ENCODE measurements at regions not wholly inside any gene's neighbourhood (a gene's known extent, or its start where the extent isn't known, plus 50 kb on each side); places are given as distances from the start of the nearest gene placed in this dataset.

DNA sequence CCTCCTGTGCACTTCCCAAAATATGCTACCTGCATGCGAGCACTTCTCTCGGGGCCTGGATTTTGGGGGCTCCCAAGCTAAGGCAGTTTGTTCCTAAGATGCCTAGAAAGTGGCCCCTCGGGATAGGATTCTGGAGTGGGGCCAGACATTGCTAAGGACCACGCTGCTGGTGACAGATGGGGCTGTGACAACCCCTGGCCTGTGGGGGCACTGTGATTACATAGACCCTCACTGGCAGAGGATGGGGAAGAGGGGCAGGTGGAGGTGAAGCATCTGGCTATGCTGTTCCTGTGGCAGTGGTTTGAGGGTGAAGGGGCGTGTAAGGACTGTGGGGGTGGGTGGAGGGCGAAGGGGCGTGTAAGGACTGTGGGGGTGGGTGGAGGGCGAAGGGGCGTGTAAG is 128.4 kb downstream of the ENGASE start:
- no peaks in the 10 kb centered on the region for H3K4me1 ChIP-seq (ENCODE audit: control insufficient read depth in 1 of 2, insufficient read depth in 2 of 2, low read length in 2 of 2)
- no peaks in the 10 kb centered on the region for H3K27me3 ChIP-seq (ENCODE audit: low read depth, low read length)
- H3K27ac ChIP-seq (ENCODE audit: low read length), result no peak overlapping the region
- H3K36me3 ChIP-seq (ENCODE audit: control insufficient read depth in 1 of 2, insufficient read depth in 2 of 2, low read length in 2 of 2), result no peaks in the 10 kb centered on the region
- no peaks in the 10 kb centered on the region for H3K9me3 ChIP-seq (ENCODE audit: control insufficient read depth in 1 of 2, low read length in 2 of 2)
- no peak overlapping the region for H3K4me3 ChIP-seq (ENCODE audit: low read depth in 1 of 2, low read length in 2 of 2)

DNA sequence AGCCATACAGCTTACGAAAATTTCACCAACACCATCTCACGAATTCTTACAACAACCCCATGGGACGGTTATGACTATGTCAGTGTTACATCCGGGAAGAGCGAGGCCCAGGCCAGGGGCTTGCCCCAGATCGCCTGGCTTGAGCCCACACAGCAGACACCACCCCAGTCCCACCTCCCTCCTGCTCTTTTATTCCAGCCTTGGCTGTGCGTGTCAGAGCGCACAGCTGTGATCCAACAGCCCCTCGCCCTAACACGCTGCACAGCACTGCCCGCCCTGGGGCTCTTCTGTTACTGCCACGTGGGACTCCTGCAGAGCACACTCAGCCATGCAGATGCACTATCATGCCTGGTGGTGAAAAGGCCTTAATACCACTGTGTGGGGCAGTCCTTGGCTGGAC is 127.9 kb downstream of the ENGASE start:
- Histone ChIP-seq H3K27me3 (ENCODE audit: low read depth, low read length) (no peaks in the 10 kb centered on the region), H3K4me3 (ENCODE audit: low read depth in 1 of 2, low read length in 2 of 2) (no peak overlapping the region), H3K36me3 (ENCODE audit: control insufficient read depth in 1 of 2, insufficient read depth in 2 of 2, low read length in 2 of 2) (no peaks in the 10 kb centered on the region)

DNA sequence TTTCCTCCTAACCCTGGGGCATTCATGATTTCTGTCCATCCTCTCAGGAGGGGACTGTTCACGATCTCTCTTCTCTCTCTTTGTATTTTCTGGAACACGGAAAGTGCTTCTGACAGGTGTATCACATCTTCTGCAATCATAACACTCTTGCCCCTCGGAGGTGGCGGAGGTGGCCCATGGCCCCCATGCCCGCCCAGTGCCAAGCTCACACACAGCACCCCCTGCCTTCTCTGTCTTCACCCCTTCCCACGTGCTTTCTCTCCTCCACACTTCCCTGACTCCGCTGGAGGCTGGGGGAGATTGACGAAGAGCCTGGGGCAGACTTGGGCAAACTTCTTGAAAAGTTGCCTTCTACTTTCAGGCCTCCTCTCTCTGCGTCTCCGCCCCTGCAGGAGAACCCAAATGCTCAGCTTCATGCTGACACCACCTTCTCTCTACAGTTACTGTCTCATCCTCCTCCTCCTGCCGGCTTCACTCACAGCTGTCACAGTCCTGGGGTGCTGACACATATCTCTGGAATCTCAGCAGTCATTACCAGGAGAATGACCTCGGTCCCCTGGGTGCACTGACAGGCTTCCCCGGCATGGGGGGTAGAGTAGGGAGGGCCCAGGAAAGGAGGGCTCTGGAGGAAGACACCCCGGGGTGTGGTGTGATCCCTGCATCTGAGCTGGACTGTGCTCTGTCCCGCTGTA is 127.1 kb downstream of the ENGASE start:
- Histone ChIP-seq H3K4me3 (ENCODE audit: low read depth in 1 of 2, low read length in 2 of 2) (no peak overlapping the region), H3K4me1 (ENCODE audit: control insufficient read depth in 1 of 2, insufficient read depth in 2 of 2, low read length in 2 of 2) (no peaks in the 10 kb centered on the region), H3K9me3 (ENCODE audit: control insufficient read depth in 1 of 2, low read length in 2 of 2) (no peaks in the 10 kb centered on the region), H3K27ac (ENCODE audit: low read length) (no peak overlapping the region), H3K27me3 (ENCODE audit: low read depth, low read length) (no peaks in the 10 kb centered on the region), H3K36me3 (ENCODE audit: control insufficient read depth in 1 of 2, insufficient read depth in 2 of 2, low read length in 2 of 2) (no peaks in the 10 kb centered on the region)

More for the DNA sequence above, 127.9 kb downstream of the ENGASE start:
- no peaks in the 10 kb centered on the region for H3K9me3 ChIP-seq (ENCODE audit: control insufficient read depth in 1 of 2, low read length in 2 of 2)
- no peaks in the 10 kb centered on the region for H3K4me1 ChIP-seq (ENCODE audit: control insufficient read depth in 1 of 2, insufficient read depth in 2 of 2, low read length in 2 of 2)
- no peak overlapping the region for H3K27ac ChIP-seq (ENCODE audit: low read length)

DNA sequence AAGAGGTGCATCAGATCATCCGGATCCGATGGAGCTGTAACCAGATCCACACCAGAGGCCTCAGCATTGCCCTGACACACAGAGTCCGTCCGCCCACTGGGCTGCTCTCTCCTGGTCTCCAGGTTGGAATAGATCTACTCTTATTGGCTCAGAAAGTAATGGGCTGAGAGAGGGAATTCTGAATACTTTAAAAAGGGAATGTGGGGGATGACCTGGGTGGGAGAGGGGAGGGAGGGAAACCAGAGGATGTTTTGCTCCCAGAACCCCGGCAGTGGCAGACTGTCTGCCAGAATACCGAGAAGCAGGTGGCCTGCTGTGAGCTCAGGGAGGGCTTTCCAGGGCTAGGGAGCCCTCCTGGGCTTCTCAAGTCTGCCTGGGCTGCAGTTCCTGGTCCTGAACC is 126.5 kb downstream of the ENGASE start:
- Histone ChIP-seq H3K36me3 (ENCODE audit: control insufficient read depth in 1 of 2, insufficient read depth in 2 of 2, low read length in 2 of 2) (no peaks in the 10 kb centered on the region), H3K4me1 (ENCODE audit: control insufficient read depth in 1 of 2, insufficient read depth in 2 of 2, low read length in 2 of 2) (no peaks in the 10 kb centered on the region), H3K9me3 (ENCODE audit: control insufficient read depth in 1 of 2, low read length in 2 of 2) (no peaks in the 10 kb centered on the region), H3K27ac (ENCODE audit: low read length) (no peak overlapping the region), H3K27me3 (ENCODE audit: low read depth, low read length) (no peaks in the 10 kb centered on the region), H3K4me3 (ENCODE audit: low read depth in 1 of 2, low read length in 2 of 2) (no peak overlapping the region)

DNA sequence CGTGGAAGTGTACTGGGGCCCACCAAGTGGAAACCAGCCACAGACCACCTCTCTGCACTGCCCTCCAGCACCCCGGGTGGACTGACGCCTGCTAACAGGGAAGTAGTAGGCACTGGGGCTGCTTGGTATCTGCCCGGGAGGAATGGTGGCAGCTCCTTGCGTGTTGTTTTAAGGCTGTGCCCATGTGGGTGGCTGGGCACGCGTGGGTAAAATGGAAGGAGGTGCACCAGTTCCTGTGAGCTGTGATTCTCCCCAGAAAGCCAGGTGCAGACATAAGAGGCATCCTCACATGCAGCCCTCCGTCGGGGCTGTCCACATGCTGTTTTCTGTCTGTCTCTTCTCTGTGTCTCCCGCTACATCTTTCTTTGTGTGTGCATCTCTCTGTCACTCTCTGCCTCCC is 122.3 kb downstream of the ENGASE start:
- no peaks in the 10 kb centered on the region for H3K9me3 ChIP-seq (ENCODE audit: control insufficient read depth in 1 of 2, low read length in 2 of 2)
- H3K27me3 ChIP-seq (ENCODE audit: low read depth, low read length), result no peaks in the 10 kb centered on the region
- no peaks in the 10 kb centered on the region for H3K36me3 ChIP-seq (ENCODE audit: control insufficient read depth in 1 of 2, insufficient read depth in 2 of 2, low read length in 2 of 2)
- no peak overlapping the region for H3K4me3 ChIP-seq (ENCODE audit: low read depth in 1 of 2, low read length in 2 of 2)
- H3K4me1 ChIP-seq (ENCODE audit: control insufficient read depth in 1 of 2, insufficient read depth in 2 of 2, low read length in 2 of 2), result no peaks in the 10 kb centered on the region
- H3K27ac ChIP-seq (ENCODE audit: low read length), result no peak overlapping the region

DNA sequence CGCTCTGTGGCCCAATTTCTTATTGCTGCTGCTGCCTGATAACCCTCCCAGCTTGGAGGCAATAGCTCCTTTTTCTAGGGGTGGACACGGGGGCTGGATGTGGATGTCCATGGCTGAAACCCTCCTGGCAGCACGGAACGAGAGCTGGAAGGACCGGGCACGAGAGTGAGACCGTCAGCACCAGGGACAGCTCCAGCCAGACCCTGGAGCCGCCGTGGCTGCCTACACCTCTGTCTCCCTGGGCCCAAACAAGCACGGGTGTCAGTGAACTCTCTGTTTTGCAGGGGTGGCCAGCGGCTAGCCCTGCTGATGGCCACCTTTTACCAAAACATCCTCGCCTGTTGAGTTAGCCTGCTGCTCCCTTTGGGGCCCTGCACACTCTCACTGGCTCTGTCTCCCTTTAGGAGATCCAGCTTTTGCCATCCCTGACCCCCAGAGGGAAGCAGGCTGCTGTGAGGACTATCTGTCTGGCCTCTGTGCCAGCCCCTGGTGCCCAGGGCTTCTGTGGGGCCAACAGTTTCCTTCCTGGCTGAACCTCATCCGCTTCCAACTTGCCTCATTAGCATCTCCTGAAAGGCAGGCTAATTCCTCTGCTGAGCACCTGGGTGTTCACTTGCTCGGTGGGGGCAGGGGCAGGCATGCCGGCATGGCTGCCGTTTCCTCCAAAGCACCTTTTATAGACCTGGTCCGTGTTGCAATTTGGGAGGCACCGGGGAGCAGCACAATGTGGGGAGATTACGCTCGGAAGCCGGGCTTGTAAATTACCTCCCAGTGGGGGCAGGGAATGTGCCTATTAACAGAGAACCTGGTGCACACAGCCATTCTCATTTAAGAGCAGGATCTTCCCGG is 118.1 kb downstream of the ENGASE start:
- no peaks in the 10 kb centered on the region for H3K9me3 ChIP-seq (ENCODE audit: control insufficient read depth in 1 of 2, low read length in 2 of 2)
- no peaks in the 10 kb centered on the region for H3K27me3 ChIP-seq (ENCODE audit: low read depth, low read length)
- no peak overlapping the region for H3K4me3 ChIP-seq (ENCODE audit: low read depth in 1 of 2, low read length in 2 of 2)
- no peaks in the 10 kb centered on the region for H3K4me1 ChIP-seq (ENCODE audit: control insufficient read depth in 1 of 2, insufficient read depth in 2 of 2, low read length in 2 of 2)
- H3K36me3 ChIP-seq (ENCODE audit: control insufficient read depth in 1 of 2, insufficient read depth in 2 of 2, low read length in 2 of 2), result no peaks in the 10 kb centered on the region
- no peak overlapping the region for H3K27ac ChIP-seq (ENCODE audit: low read length)

DNA sequence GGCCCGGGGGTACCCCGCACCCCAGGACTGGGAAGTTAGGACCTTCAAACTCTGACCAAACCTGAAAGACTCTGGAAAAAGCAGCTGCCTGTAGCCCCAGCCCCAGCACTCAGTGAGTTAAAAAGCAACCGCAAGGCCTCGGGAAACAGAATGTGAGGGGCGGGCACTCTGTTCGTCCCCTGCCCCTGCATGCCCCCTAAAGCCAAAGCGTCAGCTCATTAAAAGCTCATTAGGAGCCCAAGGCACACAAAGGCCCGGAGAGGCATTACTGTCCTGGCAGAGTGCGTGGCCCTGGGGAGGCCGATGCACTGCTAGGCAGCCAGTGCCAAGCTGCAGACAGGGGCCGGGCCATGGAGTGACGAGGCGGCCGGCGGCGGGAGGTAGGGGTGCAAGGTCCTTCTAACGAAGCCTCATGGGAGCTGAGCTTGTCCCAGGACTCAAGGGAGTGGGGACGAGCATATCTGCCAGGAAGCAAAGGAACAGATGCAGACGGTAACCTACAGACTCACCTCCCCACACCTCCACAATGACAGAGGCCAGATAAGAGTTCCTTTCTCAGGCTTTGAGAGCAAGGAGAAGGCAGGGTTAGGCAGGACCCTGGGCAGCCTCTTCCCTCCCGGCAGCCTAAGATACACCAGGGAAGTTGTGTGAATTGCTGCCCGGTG is 116.8 kb downstream of the ENGASE start:
- Histone ChIP-seq H3K4me3 (ENCODE audit: low read depth in 1 of 2, low read length in 2 of 2) (no peak overlapping the region), H3K9me3 (ENCODE audit: control insufficient read depth in 1 of 2, low read length in 2 of 2) (no peaks in the 10 kb centered on the region), H3K27ac (ENCODE audit: low read length) (no peak overlapping the region), H3K27me3 (ENCODE audit: low read depth, low read length) (no peaks in the 10 kb centered on the region), H3K4me1 (ENCODE audit: control insufficient read depth in 1 of 2, insufficient read depth in 2 of 2, low read length in 2 of 2) (no peaks in the 10 kb centered on the region), H3K36me3 (ENCODE audit: control insufficient read depth in 1 of 2, insufficient read depth in 2 of 2, low read length in 2 of 2) (no peaks in the 10 kb centered on the region)

DNA sequence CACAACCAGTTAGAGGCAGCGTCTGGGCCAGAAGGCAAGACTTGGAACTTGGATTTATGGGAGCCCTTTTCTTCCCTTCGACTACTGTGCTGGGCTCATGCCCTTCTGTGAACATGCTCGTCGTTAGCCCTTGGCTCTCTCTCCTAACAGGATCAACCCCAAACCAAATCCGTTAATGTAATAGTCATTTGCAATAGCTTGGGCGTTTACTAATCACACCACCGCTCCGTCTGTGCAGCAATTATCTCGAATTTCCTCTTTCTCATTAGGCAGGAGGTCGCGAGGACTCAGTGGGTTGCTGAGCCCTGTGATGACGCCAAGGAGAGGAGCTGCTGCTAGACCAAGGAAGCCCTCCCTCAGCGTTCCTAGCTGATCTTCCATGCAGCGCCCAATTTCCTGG is 114.7 kb downstream of the ENGASE start:
- H3K4me1 ChIP-seq (ENCODE audit: control insufficient read depth in 1 of 2, insufficient read depth in 2 of 2, low read length in 2 of 2), result peaks cover 0 to 5% of the 10 kb centered on the region in 2 donors
- no peaks in the 10 kb centered on the region for H3K36me3 ChIP-seq (ENCODE audit: control insufficient read depth in 1 of 2, insufficient read depth in 2 of 2, low read length in 2 of 2)
- H3K9me3 ChIP-seq (ENCODE audit: control insufficient read depth in 1 of 2, low read length in 2 of 2), result no peaks in the 10 kb centered on the region
- H3K27me3 ChIP-seq (ENCODE audit: low read depth, low read length), result peaks cover 12% of the 10 kb centered on the region
- no peak overlapping the region for H3K27ac ChIP-seq (ENCODE audit: low read length)
- no peak overlapping the region for H3K4me3 ChIP-seq (ENCODE audit: low read depth in 1 of 2, low read length in 2 of 2)

DNA sequence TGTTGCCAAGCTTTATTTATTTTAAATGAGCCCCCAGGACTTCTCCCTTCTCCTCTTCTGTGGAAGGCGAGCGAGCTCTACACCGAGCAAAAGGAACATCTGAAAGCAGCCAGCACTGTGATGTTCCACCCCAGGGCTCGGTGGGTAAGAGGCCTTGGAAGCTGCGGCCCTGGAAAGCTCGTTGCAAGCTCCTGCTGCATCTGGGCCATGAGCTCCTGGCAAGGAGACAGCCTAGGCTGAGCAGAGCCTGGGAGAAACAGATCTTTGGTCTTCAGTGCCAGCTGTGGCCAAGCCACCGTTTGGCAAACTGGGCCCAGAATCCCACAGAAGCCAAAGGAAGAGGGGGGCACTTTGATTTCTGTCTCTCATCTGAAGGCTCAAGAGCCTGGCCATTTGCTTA is 114.1 kb downstream of the ENGASE start:
- H3K9me3 ChIP-seq (ENCODE audit: control insufficient read depth in 1 of 2, low read length in 2 of 2), result no peaks in the 10 kb centered on the region
- H3K4me3 ChIP-seq (ENCODE audit: low read depth in 1 of 2, low read length in 2 of 2), result no peak overlapping the region
- no peak overlapping the region for H3K27ac ChIP-seq (ENCODE audit: low read length)
- H3K27me3 ChIP-seq (ENCODE audit: low read depth, low read length), result peaks cover 16% of the 10 kb centered on the region
- no peaks in the 10 kb centered on the region for H3K36me3 ChIP-seq (ENCODE audit: control insufficient read depth in 1 of 2, insufficient read depth in 2 of 2, low read length in 2 of 2)
- peaks cover 0 to 10% of the 10 kb centered on the region in 2 donors for H3K4me1 ChIP-seq (ENCODE audit: control insufficient read depth in 1 of 2, insufficient read depth in 2 of 2, low read length in 2 of 2)

DNA sequence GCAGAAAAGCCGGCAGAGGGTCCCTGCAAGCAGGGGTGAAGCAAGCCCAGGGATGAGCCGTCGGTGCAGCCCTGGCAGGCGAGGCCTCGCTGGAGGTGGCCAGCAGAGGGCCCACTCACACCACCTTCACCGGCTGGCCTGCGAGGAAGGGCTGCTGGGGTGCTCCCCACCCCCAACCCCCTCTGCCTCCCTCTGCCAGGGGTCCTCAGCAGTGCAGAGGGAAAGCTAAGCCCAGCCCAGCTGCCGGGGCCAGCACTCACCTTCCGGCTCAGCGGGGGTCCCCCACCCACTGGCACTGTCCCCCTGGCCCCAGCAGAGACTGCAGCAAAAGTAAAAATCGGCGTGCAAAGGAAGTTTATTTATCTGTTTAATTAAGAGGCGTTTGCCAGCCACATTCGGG is 113.4 kb downstream of the ENGASE start:
- H3K9me3 ChIP-seq (ENCODE audit: control insufficient read depth in 1 of 2, low read length in 2 of 2), result no peaks in the 10 kb centered on the region
- H3K27me3 ChIP-seq (ENCODE audit: low read depth, low read length), result peaks cover 16% of the 10 kb centered on the region
- H3K36me3 ChIP-seq (ENCODE audit: control insufficient read depth in 1 of 2, insufficient read depth in 2 of 2, low read length in 2 of 2), result no peaks in the 10 kb centered on the region
- H3K4me3 ChIP-seq (ENCODE audit: low read depth in 1 of 2, low read length in 2 of 2), result no peak overlapping the region
- H3K27ac ChIP-seq (ENCODE audit: low read length), result no peak overlapping the region
- H3K4me1 ChIP-seq (ENCODE audit: control insufficient read depth in 1 of 2, insufficient read depth in 2 of 2, low read length in 2 of 2), result peaks cover 0 to 16% of the 10 kb centered on the region in 2 donors

DNA sequence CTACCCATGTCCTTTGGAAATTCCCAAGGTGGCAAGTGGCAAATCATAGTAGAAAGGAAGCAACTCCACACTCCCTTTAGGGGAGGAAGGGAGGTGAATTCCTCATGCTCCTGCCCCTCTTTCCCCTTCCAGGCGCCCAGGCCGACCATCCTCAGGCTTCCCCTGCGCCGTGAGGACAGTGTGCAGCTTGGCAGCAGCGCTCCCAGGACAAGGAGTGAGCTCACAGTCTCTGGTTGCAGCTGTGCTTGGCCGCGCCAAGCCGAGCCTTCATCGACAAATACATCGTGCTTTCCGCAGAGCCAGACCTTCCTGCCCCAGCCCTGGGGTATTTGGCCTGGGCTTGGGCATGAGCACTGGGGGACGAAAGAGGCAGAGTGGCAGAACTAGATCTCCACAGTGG is 112.6 kb downstream of the ENGASE start:
- Histone ChIP-seq H3K27ac (ENCODE audit: low read length) (no peak overlapping the region), H3K9me3 (ENCODE audit: control insufficient read depth in 1 of 2, low read length in 2 of 2) (no peaks in the 10 kb centered on the region), H3K4me3 (ENCODE audit: low read depth in 1 of 2, low read length in 2 of 2) (no peak overlapping the region), H3K4me1 (ENCODE audit: control insufficient read depth in 1 of 2, insufficient read depth in 2 of 2, low read length in 2 of 2) (peaks cover 0 to 16% of the 10 kb centered on the region in 2 donors), H3K27me3 (ENCODE audit: low read depth, low read length) (peaks cover 16% of the 10 kb centered on the region), H3K36me3 (ENCODE audit: control insufficient read depth in 1 of 2, insufficient read depth in 2 of 2, low read length in 2 of 2) (no peaks in the 10 kb centered on the region)

Data from muscle layer of duodenum (tissue), 2 donors.